Skeletal muscle satellite cell (primary cell): ENCODE measurements at regions not wholly inside any gene's neighbourhood (a gene's known extent, or its start where the extent isn't known, plus 50 kb on each side); places are given as distances from the start of the nearest gene placed in this dataset.

Source experiments
- H3K27me3 ChIP-seq: 2 replicates; pipeline ENCODE4 v1.7.0; 2013; ENCODE audit warnings: low read length; ENCODE audit not compliant: control insufficient read depth, insufficient read depth
- H3K36me3 ChIP-seq: 2 replicates; pipeline ENCODE4 v1.7.0; 2013; ENCODE audit warnings: mild to moderate bottlenecking, control low read depth, low read length; ENCODE audit not compliant: insufficient read depth
- H3K4me1 ChIP-seq: 2 replicates; pipeline ENCODE4 v1.7.0; 2013; ENCODE audit warnings: low read length; ENCODE audit not compliant: control insufficient read depth, insufficient read depth
- H3K4me2 ChIP-seq: 2 replicates; pipeline ENCODE4 v1.7.0; 2013; ENCODE audit warnings: mild to moderate bottlenecking, low read length
- H3K4me3 ChIP-seq: 2 replicates; pipeline ENCODE4 v1.7.0; 2013; ENCODE audit warnings: low read length
- H3K9ac ChIP-seq: 2 replicates; pipeline ENCODE4 v1.7.0; 2013; ENCODE audit warnings: mild to moderate bottlenecking, low read depth, low read length, moderate library complexity
- H3K9me3 ChIP-seq: replicated peaks from 2 replicates; pipeline ENCODE4 v1.7.0; 2013; ENCODE audit warnings: mild to moderate bottlenecking, control low read depth, low read length

DNA sequence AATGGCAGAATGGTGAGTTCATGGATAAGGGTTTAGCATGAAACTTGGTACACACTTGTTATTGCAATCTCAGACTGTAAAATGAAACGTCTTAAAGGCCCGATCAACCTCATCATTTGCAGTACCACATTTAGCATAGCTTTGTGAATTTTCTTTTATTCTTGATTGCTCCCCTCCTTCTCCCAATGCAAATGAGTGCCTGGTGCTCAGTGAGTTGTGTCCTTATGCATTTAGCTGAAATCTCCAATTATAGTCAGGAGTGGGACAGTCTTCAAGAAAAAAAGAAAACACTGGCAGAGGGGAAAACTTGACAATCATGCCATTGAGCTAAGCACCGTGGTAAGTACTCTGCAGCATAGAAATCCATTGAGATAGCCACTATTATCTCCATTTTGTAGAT, 161.0 kb upstream of the HMCN1 start:
- no peak overlapping the region for H3K4me2 ChIP-seq
- H3K4me1 ChIP-seq = peaks cover 11% of the 10 kb centered on the region
- no peaks in the 10 kb centered on the region for H3K36me3 ChIP-seq
- H3K4me3 ChIP-seq = no peak overlapping the region
- H3K9ac ChIP-seq = no peak overlapping the region
- no peaks in the 10 kb centered on the region for H3K9me3 ChIP-seq
- no peaks in the 10 kb centered on the region for H3K27me3 ChIP-seq

DNA sequence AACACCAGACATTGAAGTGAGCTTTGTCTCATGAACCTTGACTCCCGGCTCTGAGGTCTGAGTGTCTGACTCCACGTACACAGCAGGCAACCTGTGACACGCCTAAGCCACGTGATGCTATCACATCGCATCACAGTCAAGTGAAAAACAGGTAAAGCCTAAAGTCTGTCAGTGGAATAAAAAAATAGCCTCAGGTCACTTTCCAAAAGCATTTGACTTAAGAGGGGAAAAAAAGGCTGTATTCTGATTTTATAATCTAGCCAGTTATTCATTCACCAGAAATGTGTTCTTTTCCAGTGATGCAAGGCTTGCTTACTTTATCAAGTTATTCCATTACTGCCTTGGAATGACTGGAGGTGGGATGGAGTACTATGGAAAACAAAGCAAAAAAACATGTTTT, 163.2 kb upstream of the HMCN1 start:
- no peaks in the 10 kb centered on the region for H3K27me3 ChIP-seq
- H3K4me1 ChIP-seq = peaks cover 21% of the 10 kb centered on the region
- H3K4me3 ChIP-seq = no peak overlapping the region
- H3K36me3 ChIP-seq = no peaks in the 10 kb centered on the region
- no peaks in the 10 kb centered on the region for H3K9me3 ChIP-seq
- no peak overlapping the region for H3K4me2 ChIP-seq
- H3K9ac ChIP-seq = no peak overlapping the region

- Histone ChIP-seq H3K4me3 (no peak overlapping the region), H3K4me2 (no peak overlapping the region), H3K9me3 (no peaks in the 10 kb centered on the region), H3K36me3 (no peaks in the 10 kb centered on the region), H3K4me1 (peaks cover 30% of the 10 kb centered on the region), H3K27me3 (no peaks in the 10 kb centered on the region), H3K9ac (no peak overlapping the region)
Observed at GRCh38 chr1:185568155-185569123, 165.8 kb upstream of the HMCN1 start.

GRCh38 chr1:185567440-185567839, 166.8 kb upstream of the HMCN1 start:
- no peak overlapping the region for H3K9ac ChIP-seq
- no peaks in the 10 kb centered on the region for H3K9me3 ChIP-seq
- H3K4me2 ChIP-seq = no peak overlapping the region
- no peaks in the 10 kb centered on the region for H3K27me3 ChIP-seq
- H3K4me1 ChIP-seq = peaks cover 30% of the 10 kb centered on the region
- H3K4me3 ChIP-seq = no peak overlapping the region
- H3K36me3 ChIP-seq = no peaks in the 10 kb centered on the region

- Histone ChIP-seq H3K27me3 (no peaks in the 10 kb centered on the region), H3K4me2 (no peak overlapping the region), H3K9me3 (no peaks in the 10 kb centered on the region), H3K4me3 (no peak overlapping the region), H3K36me3 (no peaks in the 10 kb centered on the region), H3K9ac (no peak overlapping the region), H3K4me1 (peaks cover 30% of the 10 kb centered on the region)
Observed at GRCh38 chr1:185566995-185567394, 167.2 kb upstream of the HMCN1 start.

GRCh38 chr1:185565302-185565701, 168.9 kb upstream of the HMCN1 start:
- no peak overlapping the region for H3K4me2 ChIP-seq
- no peaks in the 10 kb centered on the region for H3K27me3 ChIP-seq
- no peak overlapping the region for H3K9ac ChIP-seq
- peaks cover 30% of the 10 kb centered on the region for H3K4me1 ChIP-seq
- no peaks in the 10 kb centered on the region for H3K36me3 ChIP-seq
- no peaks in the 10 kb centered on the region for H3K9me3 ChIP-seq
- no peak overlapping the region for H3K4me3 ChIP-seq

DNA sequence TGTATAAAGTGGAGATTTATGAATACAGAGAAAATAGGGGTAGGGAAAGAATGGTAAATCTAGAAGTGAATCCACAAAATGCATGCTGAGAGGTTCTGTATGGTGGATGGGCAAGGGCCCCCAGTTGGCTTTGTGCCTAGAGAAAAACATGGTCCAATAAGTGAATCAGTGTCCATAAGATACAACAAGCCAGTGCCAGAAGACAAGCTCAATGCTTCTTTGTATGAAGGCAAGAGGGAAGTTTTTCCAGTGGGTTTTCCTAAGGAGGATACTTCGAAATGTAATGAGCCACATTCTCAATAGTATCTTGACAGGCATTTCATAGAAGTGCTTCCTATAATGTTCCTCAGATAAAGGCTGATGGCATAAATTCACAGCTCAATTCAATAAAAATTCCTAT, 169.4 kb upstream of the HMCN1 start:
- Histone ChIP-seq H3K9me3 (no peaks in the 10 kb centered on the region), H3K36me3 (no peaks in the 10 kb centered on the region), H3K9ac (no peak overlapping the region), H3K4me2 (no peak overlapping the region), H3K27me3 (no peaks in the 10 kb centered on the region), H3K4me1 (peaks cover 30% of the 10 kb centered on the region), H3K4me3 (no peak overlapping the region)

DNA sequence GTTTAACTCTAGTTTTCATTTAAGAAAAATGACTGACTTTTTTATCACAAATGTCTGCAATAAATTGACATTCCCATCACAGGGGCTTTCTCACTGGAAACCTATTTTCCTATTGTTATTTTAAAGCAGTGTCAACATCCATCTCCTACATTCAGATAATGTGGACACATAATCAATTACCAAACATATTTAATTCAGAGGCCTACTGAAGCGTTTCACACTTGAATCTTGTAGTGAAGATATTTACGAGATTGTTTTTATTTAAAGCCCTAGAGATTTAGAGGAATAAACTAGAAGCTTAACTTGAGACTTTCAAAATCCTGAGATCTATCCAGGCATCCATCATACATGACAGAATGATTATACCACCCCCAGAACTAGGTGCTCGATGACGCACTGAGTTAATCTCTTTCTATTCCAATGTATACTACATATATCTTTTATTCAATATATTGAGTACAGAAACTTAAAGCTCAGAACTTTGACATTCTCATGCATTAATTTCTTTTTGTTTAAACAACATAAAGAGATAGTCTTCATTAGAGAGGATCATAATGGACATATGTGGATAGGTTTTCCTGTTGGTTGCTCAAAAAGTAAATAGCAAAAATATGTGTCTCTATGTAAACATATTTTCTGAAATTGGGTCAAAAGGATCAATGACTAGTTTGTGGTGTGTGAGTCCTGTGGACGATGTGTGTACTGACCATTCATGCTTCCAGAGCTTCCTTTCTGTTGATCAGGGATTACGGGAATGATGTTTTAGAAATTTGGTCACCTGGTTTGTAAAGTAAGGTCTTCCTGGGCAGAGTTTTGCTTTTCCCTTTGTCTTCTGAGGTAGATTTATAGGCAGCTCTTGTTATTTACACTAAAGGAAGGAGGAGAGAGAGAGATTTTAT, 171.5 kb upstream of the HMCN1 start:
- H3K4me1 ChIP-seq = peaks cover 18% of the 10 kb centered on the region
- H3K36me3 ChIP-seq = no peaks in the 10 kb centered on the region
- H3K4me2 ChIP-seq = no peak overlapping the region
- no peaks in the 10 kb centered on the region for H3K27me3 ChIP-seq
- H3K9ac ChIP-seq = no peak overlapping the region
- H3K4me3 ChIP-seq = no peak overlapping the region
- no peaks in the 10 kb centered on the region for H3K9me3 ChIP-seq

DNA sequence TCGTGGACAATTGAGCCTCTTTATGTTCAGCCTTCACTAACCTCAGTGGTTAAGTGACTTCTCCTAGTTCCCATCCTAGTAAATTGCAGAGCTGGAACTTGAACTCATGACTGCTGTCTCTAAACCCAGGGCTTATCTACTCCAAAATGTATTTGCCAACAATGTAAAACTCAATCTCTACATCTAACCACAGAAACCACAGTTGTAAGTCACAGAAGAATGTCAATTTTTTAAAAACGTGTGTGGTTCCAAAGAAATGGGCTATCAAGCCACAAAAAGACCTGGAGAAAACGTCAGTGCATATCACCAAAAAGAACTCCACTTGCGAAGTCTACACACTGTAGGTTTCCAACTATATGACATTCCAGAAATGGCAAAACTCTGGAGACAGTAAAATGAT, 172.6 kb upstream of the HMCN1 start:
- Histone ChIP-seq H3K9me3 (no peaks in the 10 kb centered on the region), H3K4me3 (no peak overlapping the region), H3K36me3 (no peaks in the 10 kb centered on the region), H3K9ac (no peak overlapping the region), H3K4me2 (no peak overlapping the region), H3K27me3 (no peaks in the 10 kb centered on the region), H3K4me1 (peaks cover 9% of the 10 kb centered on the region)

- no peaks in the 10 kb centered on the region for H3K36me3 ChIP-seq
- H3K9ac ChIP-seq = no peak overlapping the region
- H3K9me3 ChIP-seq = no peaks in the 10 kb centered on the region
- no peak overlapping the region for H3K4me3 ChIP-seq
- H3K27me3 ChIP-seq = no peaks in the 10 kb centered on the region
- H3K4me2 ChIP-seq = no peak overlapping the region
- peaks cover 9% of the 10 kb centered on the region for H3K4me1 ChIP-seq
Observed at GRCh38 chr1:185560760-185561159, 173.4 kb upstream of the HMCN1 start.

DNA sequence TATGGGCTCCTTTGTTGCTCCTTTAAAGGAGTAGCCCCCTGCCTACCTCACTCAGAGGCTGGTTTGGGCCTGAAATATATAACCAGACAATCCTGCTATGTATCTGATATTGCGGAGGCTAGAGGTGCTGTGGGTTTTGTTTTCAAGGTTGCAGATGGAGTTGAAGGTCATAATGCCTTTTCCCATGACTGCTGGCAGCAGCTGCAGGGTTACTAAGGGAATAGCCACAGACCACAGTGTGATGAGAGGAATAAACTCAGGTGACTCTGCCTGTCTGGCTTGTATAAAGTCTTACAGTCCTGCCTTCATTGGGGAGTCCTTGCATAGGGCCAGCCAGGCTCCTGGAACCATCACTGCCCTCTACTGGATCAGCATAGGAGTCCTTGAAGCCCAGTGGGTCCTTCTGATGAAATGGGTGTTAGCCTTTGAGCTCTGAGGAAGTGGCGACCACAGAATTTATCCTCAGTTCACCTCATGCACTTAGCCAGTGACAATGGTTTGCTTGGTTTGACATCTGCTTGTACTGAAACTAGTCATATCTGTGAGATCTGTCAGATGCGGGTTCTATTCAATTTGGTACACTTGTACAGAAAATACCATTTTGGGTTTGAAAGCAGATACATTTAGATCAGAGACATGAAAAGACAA, 174.4 kb upstream of the HMCN1 start:
- Histone ChIP-seq H3K4me2 (no peak overlapping the region), H3K4me1 (peaks cover 1% of the 10 kb centered on the region), H3K9me3 (no peaks in the 10 kb centered on the region), H3K36me3 (no peaks in the 10 kb centered on the region), H3K9ac (no peak overlapping the region), H3K4me3 (no peak overlapping the region), H3K27me3 (no peaks in the 10 kb centered on the region)
